ENCODE measurements at regions not wholly inside any gene's neighbourhood (a gene's known extent, or its start where the extent isn't known, plus 50 kb on each side); places are given as distances from the start of the nearest gene placed in this dataset.

GRCh38 chr4:24010994-24011393, 121.1 kb upstream of the PPARGC1A start:
- Mint-ChIP-seq H3K9me3 (peaks cover 0 to 2% (median 0%) of the 10 kb centered on the region in 7 donors), H3K27ac (no peak overlapping the region), H3K4me1 (no peaks in the 10 kb centered on the region), H3K27me3 (ENCODE audit: low read depth in 3 of 3) (peaks cover 0 to 4% (median 0%) of the 10 kb centered on the region in 3 donors), H3K36me3 (no peaks in the 10 kb centered on the region), H3K4me3 (no peak overlapping the region)
- H3K27me3 ChIP-seq (ENCODE audit: control insufficient read depth in 2 of 2, insufficient read depth in 2 of 2, low read length in 2 of 2): no peaks in the 10 kb centered on the region
- H3K36me3 ChIP-seq (replicated peaks in 1 of 2; ENCODE audit: control insufficient read depth in 1 of 2, insufficient read depth in 2 of 2, low read length in 2 of 2): no peaks in the 10 kb centered on the region
- H3K4me1 ChIP-seq (ENCODE audit: control insufficient read depth in 1 of 2, insufficient read depth in 2 of 2, low read length in 2 of 2): no peaks in the 10 kb centered on the region
- 50% methylated on average over 1 of the region's 1 CpG for WGBS (ENCODE audit: insufficient coverage)
- no peaks in the 10 kb centered on the region for H3K9me3 ChIP-seq (replicated peaks in 1 of 2; ENCODE audit: control insufficient read depth in 1 of 2, insufficient read depth in 1 of 2, low read length in 2 of 2)
- H3K9ac ChIP-seq (ENCODE audit: insufficient read depth, low read length, poor library complexity, severe bottlenecking): no peak overlapping the region
- no peak overlapping the region for H3K4me3 ChIP-seq (replicated peaks in 1 of 3; ENCODE audit: low read depth in 2 of 3, low read length in 3 of 3)
- no peak overlapping the region for H3K27ac ChIP-seq (ENCODE audit: low read depth in 1 of 2, low read length in 2 of 2)
- H2AFZ ChIP-seq (ENCODE audit: insufficient read depth, low read depth, low read length, poor library complexity, severe bottlenecking): no peak overlapping the region
- no peak overlapping the region for H3K4me2 ChIP-seq (replicated peaks; ENCODE audit: extremely low read depth, low read length, poor library complexity, severe bottlenecking)
- no peak for DNase-seq
- intact Hi-C loops (cut with micrococcal nuclease): no loop called here
- no peaks in the 10 kb centered on the region for H4K20me1 ChIP-seq (ENCODE audit: insufficient read depth, low read length)
- no peaks in the 10 kb centered on the region for H3K79me2 ChIP-seq (ENCODE audit: insufficient read depth, low read length)
- no peak for TF ChIP-seq CTCF (IDR thresholded peaks at IDR 0.05)

- no peak overlapping the region for H3K9ac ChIP-seq (ENCODE audit: insufficient read depth, low read length, poor library complexity, severe bottlenecking)
- H3K79me2 ChIP-seq (ENCODE audit: insufficient read depth, low read length): no peaks in the 10 kb centered on the region
- no peaks in the 10 kb centered on the region for H3K9me3 ChIP-seq (replicated peaks in 1 of 2; ENCODE audit: control insufficient read depth in 1 of 2, insufficient read depth in 1 of 2, low read length in 2 of 2)
- no peaks in the 10 kb centered on the region for H3K27me3 ChIP-seq (ENCODE audit: control insufficient read depth in 2 of 2, insufficient read depth in 2 of 2, low read length in 2 of 2)
- no peaks in the 10 kb centered on the region for H4K20me1 ChIP-seq (ENCODE audit: insufficient read depth, low read length)
- Mint-ChIP-seq H3K9me3 (peaks cover 0 to 3% (median 0%) of the 10 kb centered on the region in 7 donors), H3K4me1 (no peaks in the 10 kb centered on the region), H3K27me3 (ENCODE audit: low read depth in 3 of 3) (peaks cover 0 to 4% (median 0%) of the 10 kb centered on the region in 3 donors), H3K27ac (no peak overlapping the region), H3K4me3 (no peak overlapping the region), H3K36me3 (no peaks in the 10 kb centered on the region)
- no peak overlapping the region for H2AFZ ChIP-seq (ENCODE audit: insufficient read depth, low read depth, low read length, poor library complexity, severe bottlenecking)
- H3K27ac ChIP-seq (ENCODE audit: low read depth in 1 of 2, low read length in 2 of 2): no peak overlapping the region
- H3K4me2 ChIP-seq (replicated peaks; ENCODE audit: extremely low read depth, low read length, poor library complexity, severe bottlenecking): no peak overlapping the region
- 90% methylated on average over 1 of the region's 3 CpGs for whole genome bisulfite sequencing (ENCODE audit: insufficient coverage)
- no peaks in the 10 kb centered on the region for H3K36me3 ChIP-seq (replicated peaks in 1 of 2; ENCODE audit: control insufficient read depth in 1 of 2, insufficient read depth in 2 of 2, low read length in 2 of 2)
- no peak for TF ChIP-seq CTCF (IDR thresholded peaks at IDR 0.05)
- intact Hi-C loops (cut with micrococcal nuclease): no loop called here
- H3K4me3 ChIP-seq (replicated peaks in 1 of 3; ENCODE audit: low read depth in 2 of 3, low read length in 3 of 3): no peak overlapping the region
- no peak for DNase-seq
- H3K4me1 ChIP-seq (ENCODE audit: control insufficient read depth in 1 of 2, insufficient read depth in 2 of 2, low read length in 2 of 2): no peaks in the 10 kb centered on the region
Observed at GRCh38 chr4:24010573-24010972, 120.7 kb upstream of the PPARGC1A start.

Data from CD14-positive monocyte (primary cell).